ENCODE measurements at regions not wholly inside any gene's neighbourhood (a gene's known extent, or its start where the extent isn't known, plus 50 kb on each side); places are given as distances from the start of the nearest gene placed in this dataset.
"Not testable (repeated sequence)": the region's sequence is repeated elsewhere in the genome, so short reads cannot be mapped to it uniquely, and the experiment has no call there.

DNA sequence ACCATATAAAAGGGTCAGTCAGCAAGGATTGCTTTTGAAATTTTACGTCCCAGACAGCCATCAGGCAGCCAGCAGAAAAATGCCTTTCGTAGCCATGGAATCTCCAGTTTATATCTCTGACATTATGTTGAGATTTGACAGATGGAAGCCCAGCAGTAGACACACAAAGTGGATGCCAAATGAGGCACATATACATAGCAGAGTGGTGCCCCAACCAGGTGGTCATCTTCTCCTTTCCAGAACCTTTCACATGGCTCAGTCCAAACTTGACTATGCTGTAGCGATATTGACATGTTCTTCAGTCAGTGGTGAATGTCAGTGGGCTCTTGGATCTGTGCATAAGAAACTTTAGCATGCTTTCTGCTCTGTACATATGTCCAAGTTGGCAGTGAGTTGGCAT, 123.3 kb upstream of the GBE1 start:
- no peak overlapping the region for H3K4me3 Mint-ChIP-seq
- peaks cover 0 to 2% of the 10 kb centered on the region in 2 donors for H3K9me3 Mint-ChIP-seq
- no peak for ATAC-seq (replicated peaks in 1 of 2)
- no peaks in the 10 kb centered on the region for H3K36me3 Mint-ChIP-seq (ENCODE audit: insufficient read depth in 2 of 2)
- H3K4me1 Mint-ChIP-seq (ENCODE audit: low read depth) = no peaks in the 10 kb centered on the region
- no peak for DNase-seq
- H3K27ac Mint-ChIP-seq = no peak overlapping the region
- H3K27me3 Mint-ChIP-seq (ENCODE audit: low read depth) = no peaks in the 10 kb centered on the region

DNA sequence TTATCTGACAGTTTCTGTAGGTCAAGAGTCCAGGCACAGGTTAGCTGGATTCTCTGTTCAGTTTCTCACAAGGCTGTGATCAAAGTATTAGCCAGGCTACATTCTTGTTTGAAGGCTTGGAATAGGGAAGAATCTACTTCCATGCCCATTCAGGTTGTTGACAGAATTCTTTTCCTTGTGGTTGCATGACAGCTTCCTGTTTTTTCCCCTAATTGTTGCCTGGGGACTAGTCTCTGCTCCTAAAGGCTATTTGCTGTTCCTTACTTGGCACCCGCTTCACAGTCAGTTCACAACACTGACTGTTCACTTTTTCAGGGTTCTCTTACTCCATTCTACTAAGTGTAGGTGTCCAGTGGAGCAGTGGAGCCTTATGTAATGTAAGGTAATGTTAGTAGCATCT, 115.4 kb upstream of the GBE1 start:
- peaks cover 0 to 6% of the 10 kb centered on the region in 2 donors for H3K9me3 Mint-ChIP-seq
- peaks cover under 1% of the 10 kb centered on the region for H3K27me3 Mint-ChIP-seq (ENCODE audit: low read depth)
- H3K36me3 Mint-ChIP-seq (ENCODE audit: insufficient read depth in 2 of 2) = peaks cover 0 to 1% of the 10 kb centered on the region in 2 donors
- DNase-seq = no peak
- no peaks in the 10 kb centered on the region for H3K4me1 Mint-ChIP-seq (ENCODE audit: low read depth)
- ATAC-seq (replicated peaks in 1 of 2) = no peak
- no peak overlapping the region for H3K4me3 Mint-ChIP-seq
- H3K27ac Mint-ChIP-seq = no peak overlapping the region

DNA sequence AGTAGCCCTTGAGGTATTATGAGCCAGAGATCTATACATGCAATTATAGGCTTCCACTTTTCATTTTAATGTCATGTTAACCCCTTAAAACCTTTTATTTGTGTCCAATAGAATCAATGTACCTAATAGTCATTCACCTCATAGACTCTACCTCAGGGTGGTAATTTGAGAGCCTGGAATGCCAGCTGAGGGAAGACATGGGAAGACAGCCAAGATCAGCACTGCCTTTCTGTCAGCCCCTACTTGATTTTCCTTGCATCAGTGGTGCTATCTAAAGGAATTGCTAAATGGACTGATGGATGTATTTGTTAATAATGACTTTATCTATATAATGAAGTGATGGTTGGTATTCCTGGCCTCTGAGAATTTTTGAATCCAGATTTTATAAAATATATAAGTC, 113.3 kb upstream of the GBE1 start:
- Mint-ChIP-seq H3K4me3 (no peak overlapping the region), H3K27me3 (ENCODE audit: low read depth) (peaks cover 18% of the 10 kb centered on the region), H3K36me3 (ENCODE audit: insufficient read depth in 2 of 2) (peaks cover 0 to 1% of the 10 kb centered on the region in 2 donors), H3K4me1 (ENCODE audit: low read depth) (no peaks in the 10 kb centered on the region), H3K27ac (no peak overlapping the region), H3K9me3 (peaks cover 0 to 4% of the 10 kb centered on the region in 2 donors)
- ATAC-seq (replicated peaks in 1 of 2) (no peak), DNase-seq (no peak)

DNA sequence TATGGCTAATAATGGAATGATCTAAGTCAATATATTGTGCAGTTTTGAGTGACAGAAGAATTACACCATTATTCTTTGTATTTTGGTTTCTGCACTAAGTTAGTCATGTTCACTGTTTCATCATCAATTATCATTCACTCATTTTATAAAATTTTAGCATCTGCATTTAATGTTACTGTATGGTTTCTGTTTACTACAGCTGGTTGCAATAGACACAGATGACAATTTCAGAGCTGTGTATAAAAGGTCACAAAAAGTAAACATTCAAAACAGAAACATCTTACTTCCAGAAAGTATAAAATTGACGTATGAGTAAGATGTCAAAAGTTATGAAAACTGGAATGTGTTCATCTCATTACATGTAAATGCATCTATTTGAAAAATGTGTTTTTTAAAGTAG, 111.1 kb upstream of the GBE1 start:
- ATAC-seq (replicated peaks in 1 of 2) = no peak
- Mint-ChIP-seq H3K4me3 (no peak overlapping the region), H3K36me3 (ENCODE audit: insufficient read depth in 2 of 2) (no peaks in the 10 kb centered on the region), H3K4me1 (ENCODE audit: low read depth) (no peaks in the 10 kb centered on the region), H3K27ac (no peak overlapping the region), H3K9me3 (peaks cover 0 to under 1% of the 10 kb centered on the region in 2 donors), H3K27me3 (ENCODE audit: low read depth) (peaks cover 18% of the 10 kb centered on the region)
- DNase-seq = no peak

DNA sequence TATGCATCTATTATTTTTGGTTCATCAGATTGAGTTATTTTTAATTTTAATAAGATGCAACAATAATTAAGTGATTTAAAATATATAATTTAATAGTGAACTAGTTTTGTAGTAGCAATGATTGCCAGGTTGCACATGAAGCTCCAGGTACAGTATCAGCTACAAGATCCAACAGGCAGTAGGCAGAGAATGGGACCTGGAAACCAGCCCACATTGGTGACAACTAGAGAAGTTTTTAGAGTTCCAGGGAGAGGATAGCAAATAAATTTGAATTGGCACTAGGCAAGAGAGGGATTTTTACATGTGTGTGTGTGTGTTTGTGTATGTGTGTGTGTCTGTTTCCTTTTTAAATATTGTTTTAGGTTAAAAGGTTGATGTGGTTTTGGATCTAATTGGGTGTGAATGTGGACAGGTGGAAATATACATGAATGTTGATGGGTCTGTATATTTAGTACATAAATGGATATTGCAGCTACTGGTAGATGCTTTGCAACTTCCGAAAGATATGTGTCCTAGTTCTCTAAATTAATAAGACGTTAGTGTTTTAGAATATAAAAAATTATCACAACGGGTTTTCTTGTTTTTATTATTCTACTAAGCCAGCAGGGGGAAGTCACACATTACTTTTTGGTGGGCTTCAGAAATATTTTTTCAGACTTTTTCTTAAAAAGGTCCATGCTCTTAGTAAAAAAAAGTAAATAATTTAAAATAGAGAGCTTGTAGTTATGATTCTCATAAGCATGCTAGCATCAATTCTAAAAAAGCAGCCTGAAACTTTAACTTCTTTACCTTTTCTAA, 110.1 kb upstream of the GBE1 start:
- ATAC-seq (replicated peaks in 1 of 2) (no peak), DNase-seq (no peak)
- Mint-ChIP-seq H3K27me3 (ENCODE audit: low read depth) (peaks cover 18% of the 10 kb centered on the region), H3K36me3 (ENCODE audit: insufficient read depth in 2 of 2) (no peaks in the 10 kb centered on the region), H3K27ac (no peak overlapping the region), H3K4me1 (ENCODE audit: low read depth) (no peaks in the 10 kb centered on the region), H3K4me3 (no peak overlapping the region), H3K9me3 (no peaks in the 10 kb centered on the region)

DNA sequence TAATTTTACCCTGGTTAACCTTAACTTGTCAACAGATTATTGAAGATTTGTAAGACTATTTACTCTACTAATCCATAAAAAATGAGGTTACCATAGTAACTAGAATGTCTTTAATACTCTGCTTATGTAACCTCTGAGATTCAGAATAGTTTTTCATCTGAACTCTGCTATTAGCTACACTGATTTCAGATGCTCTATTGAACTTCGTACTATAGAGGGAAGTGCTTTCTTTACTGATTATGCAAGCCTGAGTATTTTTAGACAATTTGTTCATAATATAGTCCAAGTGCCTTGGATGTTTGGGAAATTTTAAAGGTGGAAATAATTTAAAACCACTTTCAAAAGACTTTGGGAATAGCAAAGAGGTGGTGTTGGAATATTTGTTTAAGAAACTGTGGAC, 107.9 kb upstream of the GBE1 start:
- Mint-ChIP-seq H3K27ac (no peak overlapping the region), H3K4me1 (ENCODE audit: low read depth) (no peaks in the 10 kb centered on the region), H3K9me3 (no peaks in the 10 kb centered on the region), H3K27me3 (ENCODE audit: low read depth) (peaks cover 18% of the 10 kb centered on the region), H3K4me3 (no peak overlapping the region), H3K36me3 (ENCODE audit: insufficient read depth in 2 of 2) (no peaks in the 10 kb centered on the region)
- DNase-seq (no peak), ATAC-seq (replicated peaks in 1 of 2) (no peak)

DNA sequence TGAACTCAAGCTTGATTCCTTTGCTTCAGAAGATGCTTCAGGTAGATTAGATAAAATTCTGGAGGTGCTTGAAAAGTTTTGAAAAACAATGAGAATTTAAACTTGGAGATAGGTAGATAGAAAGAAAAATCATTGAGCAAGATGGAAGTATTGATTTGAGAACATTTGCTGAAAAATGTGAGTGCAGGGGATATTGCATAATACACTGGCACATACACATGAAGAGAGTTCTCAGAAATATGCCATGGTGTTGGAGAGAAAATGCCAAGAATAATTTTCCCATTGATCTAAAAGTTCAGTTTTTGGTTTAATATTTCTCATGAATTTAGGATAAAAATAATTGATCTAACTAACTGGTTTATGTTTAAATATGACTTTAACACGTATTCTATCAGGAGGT, 107.2 kb upstream of the GBE1 start:
- H3K27ac Mint-ChIP-seq = no peak overlapping the region
- H3K27me3 Mint-ChIP-seq (ENCODE audit: low read depth) = peaks cover 18% of the 10 kb centered on the region
- H3K4me1 Mint-ChIP-seq (ENCODE audit: low read depth) = no peaks in the 10 kb centered on the region
- no peak for ATAC-seq (replicated peaks in 1 of 2)
- no peak overlapping the region for H3K4me3 Mint-ChIP-seq
- H3K36me3 Mint-ChIP-seq (ENCODE audit: insufficient read depth in 2 of 2) = no peaks in the 10 kb centered on the region
- no peaks in the 10 kb centered on the region for H3K9me3 Mint-ChIP-seq
- no peak for DNase-seq

DNA sequence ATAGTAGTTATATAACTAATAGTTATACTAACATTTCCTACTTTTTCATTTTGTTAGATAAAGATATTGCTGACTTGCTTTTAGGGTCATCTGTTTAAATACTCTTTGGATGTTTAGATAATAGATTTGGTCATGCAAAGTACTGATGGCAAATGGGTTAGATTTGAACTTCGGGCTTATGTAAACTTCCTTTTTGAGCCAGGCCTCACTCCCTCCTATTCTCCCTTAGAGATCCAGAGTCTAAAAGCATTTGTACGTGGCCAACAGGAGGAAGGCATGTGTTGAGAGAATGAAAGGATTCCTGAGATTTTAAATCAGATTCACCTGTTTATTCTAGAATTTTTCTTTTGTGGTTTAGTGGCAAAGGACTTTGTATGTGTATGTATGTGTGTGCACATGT, 106.4 kb upstream of the GBE1 start:
- no peak for DNase-seq
- no peaks in the 10 kb centered on the region for H3K4me1 Mint-ChIP-seq (ENCODE audit: low read depth)
- H3K4me3 Mint-ChIP-seq = no peak overlapping the region
- ATAC-seq (replicated peaks in 1 of 2) = no peak
- H3K9me3 Mint-ChIP-seq = no peaks in the 10 kb centered on the region
- H3K27ac Mint-ChIP-seq = no peak overlapping the region
- peaks cover 18% of the 10 kb centered on the region for H3K27me3 Mint-ChIP-seq (ENCODE audit: low read depth)
- H3K36me3 Mint-ChIP-seq (ENCODE audit: insufficient read depth in 2 of 2) = no peaks in the 10 kb centered on the region

DNA sequence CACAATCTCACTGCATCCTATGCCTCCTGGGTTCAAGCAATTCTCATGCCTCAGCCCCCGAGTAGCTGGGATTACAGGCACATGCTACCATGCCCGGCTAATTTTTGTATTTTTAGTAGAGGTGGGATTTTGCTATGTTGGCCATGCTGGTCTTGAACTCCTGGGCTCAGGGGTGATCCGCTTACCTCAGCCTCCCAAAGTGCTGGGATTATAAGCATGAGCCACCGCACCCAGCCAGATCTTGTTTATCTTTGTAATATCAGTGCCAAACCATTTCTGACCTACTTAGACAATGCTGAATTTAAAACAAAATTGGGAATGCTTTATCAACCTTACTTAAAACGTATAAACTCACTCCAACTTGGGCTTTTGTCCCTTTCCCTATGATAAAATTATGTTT, 103.7 kb upstream of the GBE1 start:
- DNase-seq; ATAC-seq (replicated peaks in 1 of 2); H3K9me3 Mint-ChIP-seq; H3K27ac Mint-ChIP-seq; H3K36me3 Mint-ChIP-seq (ENCODE audit: insufficient read depth in 2 of 2); H3K4me3 Mint-ChIP-seq; H3K4me1 Mint-ChIP-seq (ENCODE audit: low read depth): not testable (repeated sequence)
- peaks cover 14% of the 10 kb centered on the region for H3K27me3 Mint-ChIP-seq (ENCODE audit: low read depth)

DNA sequence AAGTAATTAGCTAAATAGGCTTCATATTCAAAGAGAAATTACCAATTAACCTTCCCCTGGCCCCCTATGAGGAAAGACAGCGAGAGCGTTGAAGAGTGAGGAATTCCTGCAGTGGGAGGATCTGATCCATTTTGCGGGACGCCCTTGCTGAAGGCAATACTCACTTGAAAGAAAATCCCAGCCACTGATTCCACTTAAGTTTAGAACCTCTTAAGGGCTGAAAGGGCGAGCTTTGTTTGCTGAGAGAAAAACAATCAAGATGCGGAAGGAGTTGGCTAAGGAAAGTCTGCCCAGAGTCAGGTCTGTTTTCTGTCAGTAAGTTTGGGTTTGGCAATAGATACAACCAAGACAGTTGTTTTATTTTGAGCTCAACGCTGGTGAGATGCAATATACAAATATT, 102.8 kb upstream of the GBE1 start:
- ATAC-seq (replicated peaks in 1 of 2) = no peak
- H3K36me3 Mint-ChIP-seq (ENCODE audit: insufficient read depth in 2 of 2) = no peaks in the 10 kb centered on the region
- H3K4me1 Mint-ChIP-seq (ENCODE audit: low read depth) = no peaks in the 10 kb centered on the region
- no peak for DNase-seq
- no peak overlapping the region for H3K27ac Mint-ChIP-seq
- H3K4me3 Mint-ChIP-seq = no peak overlapping the region
- H3K27me3 Mint-ChIP-seq (ENCODE audit: low read depth) = peaks cover 13% of the 10 kb centered on the region
- no peaks in the 10 kb centered on the region for H3K9me3 Mint-ChIP-seq

DNA sequence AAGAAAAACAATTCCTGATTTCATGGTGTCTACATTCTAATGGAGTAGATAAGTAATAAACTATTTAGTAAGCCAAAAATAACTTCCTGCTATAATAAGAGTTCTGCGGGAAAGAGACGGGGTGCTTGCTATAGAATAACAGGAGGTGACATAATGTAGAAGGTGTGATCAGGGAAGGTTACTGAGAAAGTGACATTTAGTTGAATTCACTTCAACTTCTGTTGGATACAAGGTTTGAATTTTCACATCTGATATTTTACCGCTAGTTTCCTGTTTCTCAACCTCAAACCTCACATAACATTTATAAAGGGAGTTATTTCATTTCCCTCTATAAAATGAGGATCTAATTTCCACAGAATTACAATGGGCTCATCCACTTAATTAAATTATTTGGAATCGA, 102.3 kb upstream of the GBE1 start:
- H3K27ac Mint-ChIP-seq = no peak overlapping the region
- H3K4me1 Mint-ChIP-seq (ENCODE audit: low read depth) = no peaks in the 10 kb centered on the region
- no peaks in the 10 kb centered on the region for H3K36me3 Mint-ChIP-seq (ENCODE audit: insufficient read depth in 2 of 2)
- no peaks in the 10 kb centered on the region for H3K9me3 Mint-ChIP-seq
- no peak overlapping the region for H3K4me3 Mint-ChIP-seq
- no peak for DNase-seq
- no peak for ATAC-seq (replicated peaks in 1 of 2)
- peaks cover 13% of the 10 kb centered on the region for H3K27me3 Mint-ChIP-seq (ENCODE audit: low read depth)

DNA sequence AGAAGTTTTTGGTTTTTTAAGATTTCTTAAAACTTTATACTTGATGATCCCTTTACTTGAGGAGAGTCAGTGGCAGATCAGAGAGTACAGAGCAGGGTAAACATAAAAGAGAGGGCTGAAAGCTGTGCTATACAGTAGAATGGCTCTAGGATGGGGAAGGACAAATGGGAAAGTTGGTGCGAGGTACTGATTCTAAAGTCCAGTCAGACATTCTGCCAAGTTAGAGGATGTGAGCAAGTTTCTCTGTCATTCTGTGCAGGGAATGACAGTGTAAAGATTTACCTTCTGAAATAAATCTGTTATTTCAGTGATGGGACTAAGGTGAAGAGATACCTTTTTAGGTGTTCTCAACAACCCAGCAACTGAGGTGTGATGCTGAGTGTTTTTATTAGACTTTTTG, 100.1 kb upstream of the GBE1 start:
- H3K9me3 Mint-ChIP-seq = no peaks in the 10 kb centered on the region
- H3K27me3 Mint-ChIP-seq (ENCODE audit: low read depth) = peaks cover 13% of the 10 kb centered on the region
- DNase-seq (no peak), ATAC-seq (replicated peaks in 1 of 2) (no peak)
- no peaks in the 10 kb centered on the region for H3K4me1 Mint-ChIP-seq (ENCODE audit: low read depth)
- H3K36me3 Mint-ChIP-seq (ENCODE audit: insufficient read depth in 2 of 2) = no peaks in the 10 kb centered on the region
- no peak overlapping the region for H3K27ac Mint-ChIP-seq
- H3K4me3 Mint-ChIP-seq = no peak overlapping the region

DNA sequence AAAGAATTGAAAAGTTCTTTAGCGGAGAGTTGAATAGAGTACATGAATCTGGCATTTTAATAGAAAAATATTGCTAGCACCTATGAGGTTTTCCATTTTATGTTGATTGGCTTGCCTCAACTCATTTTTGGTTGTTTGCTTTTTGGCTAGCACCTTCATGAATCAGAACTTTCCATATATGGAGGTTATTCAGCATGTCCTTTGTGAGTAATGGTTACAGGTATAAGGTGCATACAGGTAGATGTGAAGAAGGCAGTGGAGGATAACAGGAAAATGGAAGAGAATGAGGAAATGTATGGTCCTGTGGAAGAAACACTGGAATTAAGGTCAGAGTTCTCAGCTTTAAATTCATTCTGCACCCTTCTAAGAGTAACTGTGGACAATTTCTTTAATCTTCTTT, 98.1 kb upstream of the GBE1 start:
- Mint-ChIP-seq H3K4me3 (no peak overlapping the region), H3K4me1 (ENCODE audit: low read depth) (no peaks in the 10 kb centered on the region), H3K27me3 (ENCODE audit: low read depth) (peaks cover 13% of the 10 kb centered on the region), H3K36me3 (ENCODE audit: insufficient read depth in 2 of 2) (no peaks in the 10 kb centered on the region), H3K27ac (no peak overlapping the region), H3K9me3 (no peaks in the 10 kb centered on the region)
- DNase-seq (no peak), ATAC-seq (replicated peaks in 1 of 2) (no peak)

DNA sequence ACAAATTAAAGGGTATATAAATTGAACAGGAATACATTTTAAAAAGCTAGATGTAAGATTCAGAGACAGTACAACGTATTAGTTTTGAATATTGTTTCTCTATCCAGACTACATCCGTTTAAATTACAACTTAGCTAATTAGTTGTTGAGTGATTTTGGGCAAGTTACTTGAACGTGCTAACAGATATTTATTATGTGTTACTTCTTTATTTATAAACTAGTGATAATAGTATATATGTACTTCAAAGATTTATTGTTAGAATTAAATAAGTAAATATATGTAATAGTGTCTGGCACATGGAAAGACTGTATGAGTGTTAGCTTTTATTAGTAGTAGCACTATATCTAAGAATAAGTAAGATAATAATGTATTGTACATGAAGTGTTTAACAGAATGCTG, 92.0 kb upstream of the GBE1 start:
- Mint-ChIP-seq H3K4me1 (ENCODE audit: low read depth) (no peaks in the 10 kb centered on the region), H3K27ac (no peak overlapping the region), H3K27me3 (ENCODE audit: low read depth) (no peaks in the 10 kb centered on the region), H3K4me3 (no peak overlapping the region), H3K36me3 (ENCODE audit: insufficient read depth in 2 of 2) (no peaks in the 10 kb centered on the region), H3K9me3 (no peaks in the 10 kb centered on the region)
- ATAC-seq (replicated peaks in 1 of 2) (no peak), DNase-seq (no peak)

Data from activated T-cell treated with anti-CD3 and anti-CD28 coated beads, Interleukin-2, amount 50 U/mL, for 72 hours (primary cell).